GM18519 (cell line): ENCODE measurements at regions not wholly inside any gene's neighbourhood (a gene's known extent, or its start where the extent isn't known, plus 50 kb on each side); places are given as distances from the start of the nearest gene placed in this dataset.
"Not testable (repeated sequence)": the region's sequence is repeated elsewhere in the genome, so short reads cannot be mapped to it uniquely, and the experiment has no call there.

Experiments
- ATAC-seq: cut with Tn5 transposase; IDR thresholded peaks from one replicate; pipeline ENCODE4 v1.9.1; 2021; ENCODE audit warnings: mild to moderate bottlenecking, moderate library complexity; ENCODE audit not compliant: unreplicated experiment, low FRiP score

DNA sequence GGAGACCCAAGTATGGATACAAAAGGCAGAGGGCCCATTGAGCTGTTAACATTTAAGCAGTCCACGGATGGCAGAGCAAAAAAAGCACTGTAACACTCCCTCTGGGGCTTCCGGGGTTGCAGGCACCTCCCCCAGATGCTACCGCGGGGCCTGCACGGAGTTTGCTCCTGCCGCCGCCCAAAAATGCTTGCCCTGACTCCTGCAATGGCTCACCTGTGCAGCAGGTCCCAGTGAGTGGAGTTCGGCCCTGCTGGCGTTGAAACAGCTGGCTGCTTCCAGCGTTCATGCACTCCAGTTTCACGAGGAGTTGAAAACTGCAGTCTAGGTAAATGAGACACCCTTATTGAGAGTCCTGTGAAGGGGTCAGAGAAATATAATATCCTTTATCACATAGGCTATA lies 832.8 kb downstream of the NCAM2 start:
- ATAC-seq = no peak

- no peak for ATAC-seq
Measured at GRCh38 chr21:21845901-21846300, 847.7 kb downstream of the NCAM2 start.

- no peak for ATAC-seq
Measured at GRCh38 chr21:21851205-21851604, 853.0 kb downstream of the NCAM2 start.

DNA sequence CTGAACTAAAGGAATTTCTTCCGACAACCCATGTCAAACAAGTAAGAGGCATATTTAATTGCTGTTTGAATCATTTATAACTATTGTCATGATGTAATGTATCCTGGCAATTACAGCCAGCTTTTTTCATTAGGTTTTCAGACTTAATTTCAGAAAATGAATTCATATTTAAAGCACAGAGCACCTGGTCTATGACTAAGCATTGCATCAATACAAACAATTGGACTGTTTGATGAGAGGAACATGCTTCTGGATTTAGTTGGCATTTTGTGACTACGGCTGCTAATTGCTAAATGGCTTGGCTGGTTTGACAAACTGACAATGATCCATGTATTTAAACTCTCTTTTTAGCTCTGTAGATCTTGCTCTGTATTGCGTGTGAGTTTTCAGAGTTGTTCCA lies 853.4 kb downstream of the NCAM2 start:
- ATAC-seq = no peak

DNA sequence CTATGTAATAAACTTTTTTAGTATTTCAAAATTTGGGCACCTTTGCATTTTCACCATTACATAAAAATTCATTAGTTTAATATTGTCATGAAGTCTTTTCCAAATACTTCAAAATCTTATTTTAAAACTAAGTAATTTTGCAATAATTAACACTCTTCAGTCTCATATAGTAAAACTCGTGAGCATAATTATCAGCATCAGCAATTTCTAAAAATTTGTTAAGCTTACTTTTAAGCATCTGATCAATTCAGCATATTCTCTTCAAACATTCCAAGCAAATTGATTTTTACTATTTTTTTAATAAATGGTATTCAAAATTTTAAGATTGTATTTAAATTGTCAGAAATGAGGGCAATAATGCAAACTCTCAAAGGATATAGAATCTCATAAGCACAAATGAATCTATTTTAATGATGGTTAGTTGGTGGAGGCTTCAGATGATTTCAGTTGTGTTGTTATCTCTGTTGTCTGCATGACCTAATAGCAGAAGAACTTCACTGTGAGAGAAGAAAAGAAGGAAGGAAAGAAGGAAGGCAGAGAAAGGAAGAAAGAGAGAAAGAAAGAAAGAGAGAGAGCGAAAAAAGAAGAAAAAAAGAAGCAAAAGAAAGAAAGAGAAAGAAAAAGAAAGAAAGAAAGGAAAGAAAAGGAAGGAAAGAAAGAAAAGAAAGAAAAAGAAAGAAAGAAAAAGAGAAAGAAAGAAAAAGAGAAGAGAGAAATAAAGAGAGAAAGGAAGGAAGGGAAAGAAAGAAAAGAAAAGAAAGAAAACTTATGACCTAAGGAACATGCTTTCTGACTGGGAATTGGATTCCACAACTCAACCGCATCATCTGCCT lies 860.5 kb downstream of the NCAM2 start:
- ATAC-seq = no peak

DNA sequence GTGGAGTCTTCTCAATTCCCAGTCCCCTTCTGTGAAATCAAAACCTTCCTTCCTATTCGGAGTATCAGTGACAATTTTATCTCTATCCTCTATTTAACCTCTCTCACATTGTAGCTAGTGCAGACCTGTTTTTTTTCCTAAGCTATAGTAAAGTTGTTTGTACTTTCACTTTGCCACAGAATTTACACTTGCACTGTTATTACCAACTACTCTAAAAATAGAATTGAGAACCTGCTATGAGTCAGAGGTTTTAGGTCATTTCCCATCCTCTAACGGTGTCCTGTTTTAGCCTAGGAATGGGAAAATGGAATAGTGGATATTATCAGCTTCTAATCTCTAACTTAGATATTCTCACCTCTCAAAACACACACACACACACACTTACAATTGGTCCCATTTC lies 862.7 kb downstream of the NCAM2 start:
- no peak for ATAC-seq

- no peak for ATAC-seq
Measured at GRCh38 chr21:21864321-21864840, 866.2 kb downstream of the NCAM2 start.

GRCh38 chr21:21897275-21897883 lies 899.2 kb downstream of the NCAM2 start:
- no peak for ATAC-seq

GRCh38 chr21:21898801-21899200 lies 900.6 kb downstream of the NCAM2 start:
- no peak for ATAC-seq

- ATAC-seq = not testable (repeated sequence)
Measured at GRCh38 chr21:21902416-21902815, 904.2 kb downstream of the NCAM2 start.

DNA sequence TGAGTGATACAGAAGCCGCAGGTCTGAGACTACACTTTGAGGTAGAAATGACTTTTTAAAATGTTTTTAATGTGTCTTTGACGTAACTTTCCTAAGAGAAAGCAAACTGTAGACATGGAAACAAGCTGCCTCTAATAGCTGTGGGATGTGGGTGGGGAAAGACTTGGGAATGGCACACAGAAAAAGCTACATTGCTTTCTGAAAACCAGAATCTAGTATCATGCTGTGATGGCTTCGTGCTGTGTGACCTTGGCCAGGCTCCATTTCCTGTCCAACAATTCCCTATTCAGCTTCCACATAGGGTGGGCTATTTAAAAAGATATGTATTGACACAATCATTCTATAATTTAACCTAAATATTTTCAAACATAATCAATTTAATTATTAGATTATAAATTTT lies 909.1 kb downstream of the NCAM2 start:
- no peak for ATAC-seq

- no peak for ATAC-seq
Measured at GRCh38 chr21:21915816-21916215, 917.6 kb downstream of the NCAM2 start.

DNA sequence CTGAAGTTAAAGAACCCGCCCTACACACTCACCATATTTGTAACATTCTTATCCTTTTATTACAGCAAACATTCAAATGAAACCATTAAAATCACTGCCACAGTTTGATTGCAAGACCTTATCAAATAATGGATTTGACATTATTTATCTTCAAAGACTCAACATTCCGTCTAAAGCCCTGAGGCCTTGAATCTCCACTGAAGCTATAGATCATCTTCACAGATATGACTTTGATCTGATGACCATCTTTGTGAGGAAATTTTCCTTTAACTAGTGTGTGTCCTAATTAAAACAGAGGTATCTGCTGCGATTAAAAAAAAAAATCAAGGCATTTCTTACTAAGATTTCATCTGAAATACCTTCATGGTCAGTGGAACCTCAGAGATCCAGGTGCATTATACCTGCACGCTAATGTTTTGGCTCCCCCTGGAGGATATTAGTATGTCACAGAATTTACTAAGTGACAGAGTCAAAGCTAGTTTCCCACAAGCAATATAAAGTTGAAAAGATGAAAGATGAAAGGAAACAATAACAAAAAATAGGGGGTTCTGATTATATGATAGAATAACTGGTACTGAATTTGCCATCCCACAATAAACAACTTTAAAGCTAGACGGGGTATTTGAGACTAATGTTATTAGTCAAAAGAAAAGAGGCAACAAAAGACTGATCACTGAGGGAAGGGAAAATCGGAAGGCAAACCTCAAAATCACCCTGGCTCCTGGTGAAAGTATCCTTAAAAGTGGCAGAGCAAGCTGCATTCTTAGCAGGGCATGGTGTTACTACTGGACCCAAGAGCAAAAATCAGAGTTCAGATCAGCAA lies 923.4 kb downstream of the NCAM2 start:
- ATAC-seq = no peak

GRCh38 chr21:21929226-21929625 lies 931.0 kb downstream of the NCAM2 start:
- no peak for ATAC-seq

DNA sequence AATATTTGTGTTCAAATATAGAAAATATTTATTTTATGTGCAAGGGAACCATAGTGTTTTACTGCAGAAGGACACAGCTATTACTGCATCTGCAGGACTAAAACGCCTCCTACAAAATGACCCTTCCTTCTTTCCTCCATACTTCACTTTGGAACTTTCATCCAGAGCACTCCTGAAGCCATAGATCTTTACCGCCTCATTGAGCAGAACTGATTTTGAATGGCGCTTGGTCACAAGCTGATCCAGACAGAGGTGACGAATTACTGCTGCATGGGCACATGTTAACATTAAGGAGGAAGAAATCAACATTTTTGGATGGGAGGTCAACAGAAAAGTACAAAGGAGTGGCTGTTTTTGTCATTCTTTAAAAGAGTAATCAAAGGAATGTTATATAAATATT lies 931.6 kb downstream of the NCAM2 start:
- no peak for ATAC-seq

GRCh38 chr21:21952566-21952965 lies 954.4 kb downstream of the NCAM2 start:
- no peak for ATAC-seq

GRCh38 chr21:21955204-21955603 lies 957.0 kb downstream of the NCAM2 start:
- ATAC-seq = no peak

GRCh38 chr21:21957490-21957889 lies 959.3 kb downstream of the NCAM2 start:
- no peak for ATAC-seq

DNA sequence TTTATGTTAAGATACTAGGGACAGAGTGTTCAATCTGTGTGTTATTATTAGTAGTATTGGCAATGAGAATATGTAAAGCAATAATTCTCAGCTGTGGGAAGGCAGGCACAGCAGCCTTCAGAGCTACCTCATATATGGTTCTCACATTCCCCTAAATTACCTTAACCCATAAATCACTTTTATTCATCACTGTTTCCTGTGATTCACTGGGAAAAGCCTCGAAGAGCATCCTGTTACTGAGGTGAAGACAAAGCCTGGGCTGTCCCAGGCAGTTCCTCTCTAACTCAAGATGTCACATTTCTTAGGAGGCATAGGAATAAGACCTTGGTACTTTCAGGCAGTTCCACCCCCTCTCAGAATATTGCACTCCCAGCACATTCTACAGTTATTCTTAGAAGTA lies 965.7 kb downstream of the NCAM2 start:
- ATAC-seq = no peak

DNA sequence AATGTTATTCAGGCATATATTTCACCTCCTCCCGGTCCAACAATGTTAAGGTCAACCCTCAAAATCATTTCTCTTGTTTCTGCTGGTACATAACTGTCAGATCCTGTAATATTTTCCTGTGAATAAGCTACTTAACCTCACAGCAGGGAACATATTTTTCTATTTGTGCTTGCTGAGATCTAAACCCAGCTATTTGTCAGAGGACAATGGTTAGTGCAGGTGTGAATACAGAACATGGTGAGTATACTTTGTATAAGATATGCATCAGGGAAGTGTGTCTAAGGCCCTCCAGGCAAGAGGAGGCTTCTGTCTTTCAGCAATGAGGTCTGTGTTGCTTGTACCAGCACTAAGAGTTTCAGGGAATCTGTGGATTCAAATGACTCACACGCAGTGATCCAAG lies 970.6 kb downstream of the NCAM2 start:
- no peak for ATAC-seq

- no peak for ATAC-seq
Measured at GRCh38 chr21:21969211-21969610, 971.0 kb downstream of the NCAM2 start.
